ENCODE measurements at regions not wholly inside any gene's neighbourhood (a gene's known extent, or its start where the extent isn't known, plus 50 kb on each side); places are given as distances from the start of the nearest gene placed in this dataset.

DNA sequence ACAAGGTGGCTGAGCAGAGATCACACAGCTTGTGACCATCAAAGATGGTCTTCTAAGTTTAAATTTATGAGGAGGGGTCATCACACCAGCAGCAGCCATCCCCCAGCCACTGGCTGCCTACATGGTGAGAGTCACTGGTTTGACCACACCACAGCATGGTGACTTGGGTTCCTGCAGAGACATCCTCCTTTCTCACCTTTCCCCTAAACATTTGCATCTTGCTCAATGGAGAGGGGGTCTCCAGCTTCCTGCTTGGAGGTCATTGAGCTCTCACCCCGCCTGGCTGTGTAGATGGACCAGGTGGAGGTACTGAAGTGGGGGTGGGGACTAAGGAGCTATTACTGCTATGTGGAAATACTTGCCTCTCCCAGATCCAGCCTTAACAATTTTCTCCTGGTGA lies 247.6 kb upstream of the ARGLU1 start:
- no peak for ATAC-seq
- TF ChIP-seq ZC3H10 (CRISPR knock-in tag; IDR thresholded peaks at IDR 0.05): no peak
- no peak for TF ChIP-seq ARNTL (CRISPR knock-in tag; IDR thresholded peaks at IDR 0.05; ENCODE audit: borderline replicate concordance, low read depth)
- TF ChIP-seq ISL1 (CRISPR knock-in tag; IDR thresholded peaks at IDR 0.05): no peak
- no peak for TF ChIP-seq GLIS3 (CRISPR knock-in tag; IDR thresholded peaks at IDR 0.05)
- no peak for TF ChIP-seq RARB (CRISPR knock-in tag; IDR thresholded peaks at IDR 0.05)
- no peak for TF ChIP-seq SNAI2 (CRISPR knock-in tag; IDR thresholded peaks at IDR 0.05)
- no peak for TF ChIP-seq OSR1 (CRISPR knock-in tag; IDR thresholded peaks at IDR 0.05)
- no peak for TF ChIP-seq PPARA (CRISPR knock-in tag; IDR thresholded peaks at IDR 0.05; ENCODE audit: borderline replicate concordance)
- no peak for TF ChIP-seq BACH2 (CRISPR knock-in tag; IDR thresholded peaks at IDR 0.05; ENCODE audit: borderline replicate concordance)
- TF ChIP-seq, protein P1, sequence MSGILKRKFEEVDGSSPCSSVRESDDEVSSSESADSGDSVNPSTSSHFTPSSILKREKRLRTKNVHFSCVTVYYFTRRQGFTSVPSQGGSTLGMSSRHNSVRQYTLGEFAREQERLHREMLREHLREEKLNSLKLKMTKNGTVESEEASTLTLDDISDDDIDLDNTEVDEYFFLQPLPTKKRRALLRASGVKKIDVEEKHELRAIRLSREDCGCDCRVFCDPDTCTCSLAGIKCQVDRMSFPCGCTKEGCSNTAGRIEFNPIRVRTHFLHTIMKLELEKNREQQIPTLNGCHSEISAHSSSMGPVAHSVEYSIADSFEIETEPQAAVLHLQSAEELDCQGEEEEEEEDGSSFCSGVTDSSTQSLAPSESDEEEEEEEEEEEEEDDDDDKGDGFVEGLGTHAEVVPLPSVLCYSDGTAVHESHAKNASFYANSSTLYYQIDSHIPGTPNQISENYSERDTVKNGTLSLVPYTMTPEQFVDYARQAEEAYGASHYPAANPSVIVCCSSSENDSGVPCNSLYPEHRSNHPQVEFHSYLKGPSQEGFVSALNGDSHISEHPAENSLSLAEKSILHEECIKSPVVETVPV (CRISPR knock-in tag; IDR thresholded peaks at IDR 0.05): no peak
- no peak for TF ChIP-seq TOX (CRISPR knock-in tag; IDR thresholded peaks at IDR 0.05; ENCODE audit: borderline replicate concordance)
- no peak for TF ChIP-seq CSDC2 (CRISPR knock-in tag; IDR thresholded peaks at IDR 0.05)
- TF ChIP-seq, protein P2, sequence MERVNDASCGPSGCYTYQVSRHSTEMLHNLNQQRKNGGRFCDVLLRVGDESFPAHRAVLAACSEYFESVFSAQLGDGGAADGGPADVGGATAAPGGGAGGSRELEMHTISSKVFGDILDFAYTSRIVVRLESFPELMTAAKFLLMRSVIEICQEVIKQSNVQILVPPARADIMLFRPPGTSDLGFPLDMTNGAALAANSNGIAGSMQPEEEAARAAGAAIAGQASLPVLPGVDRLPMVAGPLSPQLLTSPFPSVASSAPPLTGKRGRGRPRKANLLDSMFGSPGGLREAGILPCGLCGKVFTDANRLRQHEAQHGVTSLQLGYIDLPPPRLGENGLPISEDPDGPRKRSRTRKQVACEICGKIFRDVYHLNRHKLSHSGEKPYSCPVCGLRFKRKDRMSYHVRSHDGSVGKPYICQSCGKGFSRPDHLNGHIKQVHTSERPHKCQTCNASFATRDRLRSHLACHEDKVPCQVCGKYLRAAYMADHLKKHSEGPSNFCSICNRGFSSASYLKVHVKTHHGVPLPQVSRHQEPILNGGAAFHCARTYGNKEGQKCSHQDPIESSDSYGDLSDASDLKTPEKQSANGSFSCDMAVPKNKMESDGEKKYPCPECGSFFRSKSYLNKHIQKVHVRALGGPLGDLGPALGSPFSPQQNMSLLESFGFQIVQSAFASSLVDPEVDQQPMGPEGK (CRISPR knock-in tag; IDR thresholded peaks at IDR 0.05; ENCODE audit: borderline replicate concordance): no peak
- TF ChIP-seq, protein P3, sequence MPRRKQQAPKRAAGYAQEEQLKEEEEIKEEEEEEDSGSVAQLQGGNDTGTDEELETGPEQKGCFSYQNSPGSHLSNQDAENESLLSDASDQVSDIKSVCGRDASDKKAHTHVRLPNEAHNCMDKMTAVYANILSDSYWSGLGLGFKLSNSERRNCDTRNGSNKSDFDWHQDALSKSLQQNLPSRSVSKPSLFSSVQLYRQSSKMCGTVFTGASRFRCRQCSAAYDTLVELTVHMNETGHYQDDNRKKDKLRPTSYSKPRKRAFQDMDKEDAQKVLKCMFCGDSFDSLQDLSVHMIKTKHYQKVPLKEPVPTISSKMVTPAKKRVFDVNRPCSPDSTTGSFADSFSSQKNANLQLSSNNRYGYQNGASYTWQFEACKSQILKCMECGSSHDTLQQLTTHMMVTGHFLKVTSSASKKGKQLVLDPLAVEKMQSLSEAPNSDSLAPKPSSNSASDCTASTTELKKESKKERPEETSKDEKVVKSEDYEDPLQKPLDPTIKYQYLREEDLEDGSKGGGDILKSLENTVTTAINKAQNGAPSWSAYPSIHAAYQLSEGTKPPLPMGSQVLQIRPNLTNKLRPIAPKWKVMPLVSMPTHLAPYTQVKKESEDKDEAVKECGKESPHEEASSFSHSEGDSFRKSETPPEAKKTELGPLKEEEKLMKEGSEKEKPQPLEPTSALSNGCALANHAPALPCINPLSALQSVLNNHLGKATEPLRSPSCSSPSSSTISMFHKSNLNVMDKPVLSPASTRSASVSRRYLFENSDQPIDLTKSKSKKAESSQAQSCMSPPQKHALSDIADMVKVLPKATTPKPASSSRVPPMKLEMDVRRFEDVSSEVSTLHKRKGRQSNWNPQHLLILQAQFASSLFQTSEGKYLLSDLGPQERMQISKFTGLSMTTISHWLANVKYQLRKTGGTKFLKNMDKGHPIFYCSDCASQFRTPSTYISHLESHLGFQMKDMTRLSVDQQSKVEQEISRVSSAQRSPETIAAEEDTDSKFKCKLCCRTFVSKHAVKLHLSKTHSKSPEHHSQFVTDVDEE (CRISPR knock-in tag; IDR thresholded peaks at IDR 0.05): no peak
- no peak for TF ChIP-seq ESRRG (CRISPR knock-in tag; IDR thresholded peaks at IDR 0.05)

DNA sequence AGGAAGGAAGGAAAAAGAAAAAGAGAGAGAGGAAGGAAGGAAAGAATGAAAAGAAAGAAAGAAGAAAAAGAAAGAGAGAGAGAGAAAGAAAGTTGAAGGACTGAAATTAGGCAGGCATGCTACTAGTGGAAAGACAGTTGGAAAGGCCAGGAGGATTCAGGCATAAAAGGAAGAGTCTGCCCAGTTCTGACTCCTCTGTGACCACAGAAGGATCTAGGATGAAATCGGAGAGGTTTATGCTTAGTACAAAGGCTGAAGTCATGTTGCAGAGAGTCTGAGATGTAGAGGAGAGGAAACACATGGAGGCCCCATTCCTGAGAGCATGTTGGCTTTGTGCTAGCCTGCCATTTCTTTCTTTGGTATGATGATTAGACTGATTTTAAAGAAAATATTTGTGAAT lies 246.5 kb upstream of the ARGLU1 start:
- no peak for TF ChIP-seq TCF4 (CRISPR knock-in tag; IDR thresholded peaks at IDR 0.05; ENCODE audit: borderline replicate concordance)
- no peak for TF ChIP-seq ZNF8 (CRISPR knock-in tag; IDR thresholded peaks at IDR 0.05)
- TF ChIP-seq ESRRG (CRISPR knock-in tag; IDR thresholded peaks at IDR 0.05): no peak
- TF ChIP-seq, protein P3 (CRISPR knock-in tag; IDR thresholded peaks at IDR 0.05): no peak
- TF ChIP-seq, protein P4, sequence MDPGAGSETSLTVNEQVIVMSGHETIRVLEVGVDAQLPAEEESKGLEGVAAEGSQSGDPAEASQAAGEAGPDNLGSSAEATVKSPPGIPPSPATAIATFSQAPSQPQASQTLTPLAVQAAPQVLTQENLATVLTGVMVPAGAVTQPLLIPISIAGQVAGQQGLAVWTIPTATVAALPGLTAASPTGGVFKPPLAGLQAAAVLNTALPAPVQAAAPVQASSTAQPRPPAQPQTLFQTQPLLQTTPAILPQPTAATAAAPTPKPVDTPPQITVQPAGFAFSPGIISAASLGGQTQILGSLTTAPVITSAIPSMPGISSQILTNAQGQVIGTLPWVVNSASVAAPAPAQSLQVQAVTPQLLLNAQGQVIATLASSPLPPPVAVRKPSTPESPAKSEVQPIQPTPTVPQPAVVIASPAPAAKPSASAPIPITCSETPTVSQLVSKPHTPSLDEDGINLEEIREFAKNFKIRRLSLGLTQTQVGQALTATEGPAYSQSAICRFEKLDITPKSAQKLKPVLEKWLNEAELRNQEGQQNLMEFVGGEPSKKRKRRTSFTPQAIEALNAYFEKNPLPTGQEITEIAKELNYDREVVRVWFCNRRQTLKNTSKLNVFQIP (CRISPR knock-in tag; IDR thresholded peaks at IDR 0.05; ENCODE audit: borderline replicate concordance, low read depth): no peak
- no peak for TF ChIP-seq ZC3H10 (CRISPR knock-in tag; IDR thresholded peaks at IDR 0.05)
- no peak for TF ChIP-seq ZNF70 (CRISPR knock-in tag; IDR thresholded peaks at IDR 0.05)
- no peak for TF ChIP-seq ZFP30 (CRISPR knock-in tag; IDR thresholded peaks at IDR 0.05)
- no peak for TF ChIP-seq GLIS3 (CRISPR knock-in tag; IDR thresholded peaks at IDR 0.05)
- no peak for TF ChIP-seq PPARA (CRISPR knock-in tag; IDR thresholded peaks at IDR 0.05; ENCODE audit: borderline replicate concordance)
- TF ChIP-seq, protein P2 (CRISPR knock-in tag; IDR thresholded peaks at IDR 0.05; ENCODE audit: borderline replicate concordance): no peak
- no peak for TF ChIP-seq CSDC2 (CRISPR knock-in tag; IDR thresholded peaks at IDR 0.05)
- no peak for TF ChIP-seq SNAI2 (CRISPR knock-in tag; IDR thresholded peaks at IDR 0.05)
- no peak for TF ChIP-seq TOX (CRISPR knock-in tag; IDR thresholded peaks at IDR 0.05; ENCODE audit: borderline replicate concordance)
- TF ChIP-seq, protein P5, sequence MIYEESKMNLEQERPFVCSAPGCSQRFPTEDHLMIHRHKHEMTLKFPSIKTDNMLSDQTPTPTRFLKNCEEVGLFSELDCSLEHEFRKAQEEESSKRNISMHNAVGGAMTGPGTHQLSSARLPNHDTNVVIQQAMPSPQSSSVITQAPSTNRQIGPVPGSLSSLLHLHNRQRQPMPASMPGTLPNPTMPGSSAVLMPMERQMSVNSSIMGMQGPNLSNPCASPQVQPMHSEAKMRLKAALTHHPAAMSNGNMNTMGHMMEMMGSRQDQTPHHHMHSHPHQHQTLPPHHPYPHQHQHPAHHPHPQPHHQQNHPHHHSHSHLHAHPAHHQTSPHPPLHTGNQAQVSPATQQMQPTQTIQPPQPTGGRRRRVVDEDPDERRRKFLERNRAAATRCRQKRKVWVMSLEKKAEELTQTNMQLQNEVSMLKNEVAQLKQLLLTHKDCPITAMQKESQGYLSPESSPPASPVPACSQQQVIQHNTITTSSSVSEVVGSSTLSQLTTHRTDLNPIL (CRISPR knock-in tag; IDR thresholded peaks at IDR 0.05; ENCODE audit: low read depth): no peak
- TF ChIP-seq, protein P1 (CRISPR knock-in tag; IDR thresholded peaks at IDR 0.05): no peak
- no peak for TF ChIP-seq ARNTL (CRISPR knock-in tag; IDR thresholded peaks at IDR 0.05; ENCODE audit: borderline replicate concordance, low read depth)
- TF ChIP-seq ISL1 (CRISPR knock-in tag; IDR thresholded peaks at IDR 0.05): no peak
- no peak for TF ChIP-seq ZFP3 (CRISPR knock-in tag; IDR thresholded peaks at IDR 0.05)
- no peak for ATAC-seq
